Stimulated activated effector memory CD8-positive, alpha-beta T cell treated with anti-CD3 and anti-CD28 coated beads, Interleukin-12 subunit alpha, Interleukin-12 subunit beta, amount 100 ng/mL, for 72 hours (primary cell): ENCODE measurements at regions not wholly inside any gene's neighbourhood (a gene's known extent, or its start where the extent isn't known, plus 50 kb on each side); places are given as distances from the start of the nearest gene placed in this dataset.

ENCODE experiments used
- ATAC-seq: fragments of 150-1000 bp; cut with Tn5 transposase; 2 replicates; pipeline ENCODE4 v1.10.0; 2021
- DNase-seq, 2 donors: peaks; one replicate each; pipeline ENCODE4 v3.0.0; 2021 to 2022; ENCODE audit warnings: low spot score in 2 of 2
- H3K27ac Mint-ChIP-seq: one replicate; pipeline ENCODE4 v1.8.0; 2022; ENCODE audit warnings: mild to moderate bottlenecking, mixed read lengths
- H3K36me3 Mint-ChIP-seq: one replicate; pipeline ENCODE4 v1.8.0; 2022; ENCODE audit warnings: mild to moderate bottlenecking, mixed read lengths
- H3K4me1 Mint-ChIP-seq: one replicate; pipeline ENCODE4 v1.8.0; 2022; ENCODE audit warnings: mixed read lengths
- H3K4me3 Mint-ChIP-seq: one replicate; pipeline ENCODE4 v1.8.0; 2022; ENCODE audit warnings: mild to moderate bottlenecking, mixed read lengths
- H3K9me3 Mint-ChIP-seq: one replicate; pipeline ENCODE4 v1.8.0; 2022; ENCODE audit warnings: mixed read lengths

GRCh38 chr6:132179955-132180354 lies 221.3 kb downstream of the MOXD1 start:
- Mint-ChIP-seq H3K4me3 (no peak overlapping the region), H3K4me1 (no peaks in the 10 kb centered on the region)
- DNase-seq, result no peak

GRCh38 chr6:132174919-132175318 lies 223.7 kb upstream of the CCN2 start:
- DNase-seq (no peak), ATAC-seq (no peak)
- Mint-ChIP-seq H3K4me3 (no peak overlapping the region), H3K36me3 (no peaks in the 10 kb centered on the region), H3K27ac (no peak overlapping the region), H3K4me1 (no peaks in the 10 kb centered on the region), H3K9me3 (peaks cover 5% of the 10 kb centered on the region)

More at GRCh38 chr6:132179955-132180354, 221.3 kb downstream of the MOXD1 start:
- Mint-ChIP-seq H3K27ac (no peak overlapping the region), H3K36me3 (no peaks in the 10 kb centered on the region), H3K9me3 (peaks cover 6% of the 10 kb centered on the region)
- ATAC-seq, result no peak

GRCh38 chr6:132168961-132169360 lies 217.8 kb upstream of the CCN2 start:
- no peak for DNase-seq
- no peaks in the 10 kb centered on the region for H3K4me1 Mint-ChIP-seq
- H3K36me3 Mint-ChIP-seq, result no peaks in the 10 kb centered on the region
- H3K27ac Mint-ChIP-seq, result no peak overlapping the region
- no peak for ATAC-seq
- H3K9me3 Mint-ChIP-seq, result peaks cover 3% of the 10 kb centered on the region
- no peak overlapping the region for H3K4me3 Mint-ChIP-seq

- Mint-ChIP-seq H3K4me3 (no peak overlapping the region), H3K27ac (no peak overlapping the region), H3K4me1 (no peaks in the 10 kb centered on the region), H3K9me3 (no peaks in the 10 kb centered on the region), H3K36me3 (no peaks in the 10 kb centered on the region)
- ATAC-seq, result no peak
- DNase-seq, result no peak
These were observed 217.0 kb upstream of the CCN2 start for GRCh38 chr6:132167929-132168892.

- Mint-ChIP-seq H3K36me3 (no peaks in the 10 kb centered on the region), H3K27ac (no peak overlapping the region), H3K4me3 (no peak overlapping the region), H3K4me1 (no peaks in the 10 kb centered on the region), H3K9me3 (no peaks in the 10 kb centered on the region)
- ATAC-seq, result no peak
- no peak for DNase-seq
These were observed 215.4 kb upstream of the CCN2 start for GRCh38 chr6:132166526-132167051.

- Mint-ChIP-seq H3K27ac (no peak overlapping the region), H3K36me3 (no peaks in the 10 kb centered on the region), H3K4me1 (no peaks in the 10 kb centered on the region), H3K9me3 (no peaks in the 10 kb centered on the region), H3K4me3 (no peak overlapping the region)
- ATAC-seq (no peak), DNase-seq (no peak)
These were observed 214.5 kb upstream of the CCN2 start for GRCh38 chr6:132165677-132166076.

- Mint-ChIP-seq H3K27ac (no peak overlapping the region), H3K4me1 (no peaks in the 10 kb centered on the region), H3K9me3 (no peaks in the 10 kb centered on the region), H3K4me3 (no peak overlapping the region), H3K36me3 (no peaks in the 10 kb centered on the region)
- ATAC-seq (no peak), DNase-seq (no peak)
These were observed 210.1 kb upstream of the CCN2 start for GRCh38 chr6:132161283-132161682.

- ATAC-seq, result no peak
- no peak overlapping the region for H3K4me3 Mint-ChIP-seq
- no peaks in the 10 kb centered on the region for H3K36me3 Mint-ChIP-seq
- peaks cover 2% of the 10 kb centered on the region for H3K9me3 Mint-ChIP-seq
- no peak overlapping the region for H3K27ac Mint-ChIP-seq
- DNase-seq, result no peak
- no peaks in the 10 kb centered on the region for H3K4me1 Mint-ChIP-seq
These were observed 202.2 kb upstream of the CCN2 start for GRCh38 chr6:132153221-132153898.

GRCh38 chr6:132147530-132148011 lies 196.4 kb upstream of the CCN2 start:
- Mint-ChIP-seq H3K27ac (no peak overlapping the region), H3K4me3 (no peak overlapping the region), H3K9me3 (no peaks in the 10 kb centered on the region), H3K4me1 (no peaks in the 10 kb centered on the region), H3K36me3 (no peaks in the 10 kb centered on the region)
- no peak for DNase-seq
- no peak for ATAC-seq

- ATAC-seq (no peak), DNase-seq (no peak)
- no peaks in the 10 kb centered on the region for H3K4me1 Mint-ChIP-seq
- H3K4me3 Mint-ChIP-seq, result no peak overlapping the region
- H3K27ac Mint-ChIP-seq, result no peak overlapping the region
- no peaks in the 10 kb centered on the region for H3K9me3 Mint-ChIP-seq
- no peaks in the 10 kb centered on the region for H3K36me3 Mint-ChIP-seq
These were observed 193.3 kb upstream of the CCN2 start for GRCh38 chr6:132144456-132144855.

- Mint-ChIP-seq H3K4me1 (no peaks in the 10 kb centered on the region), H3K27ac (no peak overlapping the region), H3K9me3 (no peaks in the 10 kb centered on the region), H3K36me3 (no peaks in the 10 kb centered on the region), H3K4me3 (no peak overlapping the region)
- DNase-seq, result no peak
- ATAC-seq, result no peak
These were observed 192.1 kb upstream of the CCN2 start for GRCh38 chr6:132143258-132143657.

GRCh38 chr6:132142768-132143167 lies 191.6 kb upstream of the CCN2 start:
- DNase-seq (no peak), ATAC-seq (no peak)
- H3K4me1 Mint-ChIP-seq, result no peaks in the 10 kb centered on the region
- H3K27ac Mint-ChIP-seq, result no peak overlapping the region
- H3K9me3 Mint-ChIP-seq, result no peaks in the 10 kb centered on the region
- H3K4me3 Mint-ChIP-seq, result no peak overlapping the region
- no peaks in the 10 kb centered on the region for H3K36me3 Mint-ChIP-seq

GRCh38 chr6:132142308-132142707 lies 191.1 kb upstream of the CCN2 start:
- ATAC-seq (no peak), DNase-seq (no peak)
- no peaks in the 10 kb centered on the region for H3K9me3 Mint-ChIP-seq
- no peak overlapping the region for H3K27ac Mint-ChIP-seq
- H3K4me1 Mint-ChIP-seq, result no peaks in the 10 kb centered on the region
- H3K4me3 Mint-ChIP-seq, result no peak overlapping the region
- no peaks in the 10 kb centered on the region for H3K36me3 Mint-ChIP-seq

GRCh38 chr6:132140189-132140588 lies 189.0 kb upstream of the CCN2 start:
- ATAC-seq, result no peak
- Mint-ChIP-seq H3K4me3 (no peak overlapping the region), H3K27ac (no peak overlapping the region)

GRCh38 chr6:132139611-132140010 lies 188.4 kb upstream of the CCN2 start:
- Mint-ChIP-seq H3K4me1 (no peaks in the 10 kb centered on the region), H3K36me3 (no peaks in the 10 kb centered on the region), H3K27ac (no peak overlapping the region), H3K9me3 (no peaks in the 10 kb centered on the region), H3K4me3 (no peak overlapping the region)
- ATAC-seq (no peak), DNase-seq (no peak)

More at GRCh38 chr6:132140189-132140588, 189.0 kb upstream of the CCN2 start:
- H3K9me3 Mint-ChIP-seq, result no peaks in the 10 kb centered on the region
- DNase-seq, result no peak
- H3K4me1 Mint-ChIP-seq, result no peaks in the 10 kb centered on the region
- no peaks in the 10 kb centered on the region for H3K36me3 Mint-ChIP-seq
